GM18907 (cell line): ENCODE measurements at regions not wholly inside any gene's neighbourhood (a gene's known extent, or its start where the extent isn't known, plus 50 kb on each side); places are given as distances from the start of the nearest gene placed in this dataset.
"Not testable (repeated sequence)": the region's sequence is repeated elsewhere in the genome, so short reads cannot be mapped to it uniquely, and the experiment has no call there.

Experiments
- ATAC-seq: cut with Tn5 transposase; IDR thresholded peaks from one replicate; pipeline ENCODE4 v1.9.1; 2021; ENCODE audit warnings: mild to moderate bottlenecking, moderate library complexity; ENCODE audit not compliant: unreplicated experiment

GRCh38 chr9:26125693-26126092 is 447.4 kb upstream of the TUSC1 start:
- no peak for ATAC-seq

GRCh38 chr9:26116085-26116484 is 437.8 kb upstream of the TUSC1 start:
- ATAC-seq = not testable (repeated sequence)

GRCh38 chr9:26112724-26113123 is 434.5 kb upstream of the TUSC1 start:
- no peak for ATAC-seq

GRCh38 chr9:26086396-26086795 is 408.2 kb upstream of the TUSC1 start:
- ATAC-seq = no peak

- ATAC-seq = no peak
Observed at GRCh38 chr9:26081847-26082246, 403.6 kb upstream of the TUSC1 start.

- no peak for ATAC-seq
Observed at GRCh38 chr9:26078706-26079105, 400.5 kb upstream of the TUSC1 start.

GRCh38 chr9:26077860-26078259 is 399.6 kb upstream of the TUSC1 start:
- ATAC-seq = no peak

GRCh38 chr9:26067608-26068007 is 389.4 kb upstream of the TUSC1 start:
- no peak for ATAC-seq

GRCh38 chr9:26066237-26066636 is 388.0 kb upstream of the TUSC1 start:
- ATAC-seq = no peak

GRCh38 chr9:26061948-26062575 is 383.8 kb upstream of the TUSC1 start:
- ATAC-seq = no peak

- no peak for ATAC-seq
Observed at GRCh38 chr9:26058111-26058895, 380.1 kb upstream of the TUSC1 start.

GRCh38 chr9:26057050-26057449 is 378.8 kb upstream of the TUSC1 start:
- ATAC-seq = no peak

GRCh38 chr9:26054600-26055520 is 376.6 kb upstream of the TUSC1 start:
- no peak for ATAC-seq

- ATAC-seq = no peak
Observed at GRCh38 chr9:26053954-26054353, 375.7 kb upstream of the TUSC1 start.

- no peak for ATAC-seq
Observed at GRCh38 chr9:26043431-26043830, 365.2 kb upstream of the TUSC1 start.

- ATAC-seq = no peak
Observed at GRCh38 chr9:26034786-26035185, 356.5 kb upstream of the TUSC1 start.

GRCh38 chr9:26033336-26033735 is 355.1 kb upstream of the TUSC1 start:
- ATAC-seq = no peak

- ATAC-seq = no peak
Observed at GRCh38 chr9:26026423-26027100, 348.3 kb upstream of the TUSC1 start.

- ATAC-seq = no peak
Observed at GRCh38 chr9:26013199-26013598, 335.0 kb upstream of the TUSC1 start.

GRCh38 chr9:26012797-26013196 is 334.6 kb upstream of the TUSC1 start:
- no peak for ATAC-seq

- ATAC-seq = no peak
Observed at GRCh38 chr9:25994605-25995004, 316.4 kb upstream of the TUSC1 start.
